Mucosa of descending colon (tissue), 3 donors: ENCODE measurements at regions not wholly inside any gene's neighbourhood (a gene's known extent, or its start where the extent isn't known, plus 50 kb on each side); places are given as distances from the start of the nearest gene placed in this dataset.

Source experiments
- ATAC-seq: fragments of 200-7000 bp; cut with Tn5 transposase; one replicate; pipeline ENCODE4 v1.9.1; 2020; ENCODE audit warnings: mild to moderate bottlenecking, moderate library complexity
- DNase-seq, 3 donors: peaks; one replicate each; pipeline ENCODE4 v3.0.0-alpha.2; 2020
- H3K36me3 ChIP-seq: fragments of 200-600 bp; one replicate; pipeline ENCODE4 v1.8.0; 2021; ENCODE audit warnings: low read depth, mild to moderate bottlenecking
- H3K4me1 ChIP-seq: fragments of 200-600 bp; one replicate; pipeline ENCODE4 v1.8.0; 2021; ENCODE audit warnings: low read depth, mild to moderate bottlenecking
- H3K4me3 ChIP-seq: fragments of 200-600 bp; one replicate; pipeline ENCODE4 v1.8.0; 2021; ENCODE audit warnings: mild to moderate bottlenecking
- H3K9me3 ChIP-seq: fragments of 200-600 bp; one replicate; pipeline ENCODE4 v1.8.0; 2021; ENCODE audit warnings: mild to moderate bottlenecking
- CTCF ChIP-seq: fragments of 200-600 bp; IDR thresholded peaks from one replicate; pipeline ENCODE4 v1.8.0; 2022; ENCODE audit warnings: antibody characterized with exemption, mild to moderate bottlenecking
- intact Hi-C, 2 donors: fragments of 100-400 bp; cut with DNase I in 1 of 2; cut with micrococcal nuclease in 1 of 2; formaldehyde crosslinking; loops; one replicate each; pipeline versions ENCODE4 v1.11.0 to v1.11.1; 2022; cut with DNase I, micrococcal nuclease
- donor health status: DM: no; HTN: no; CAD: no; lungs with moderate emphysema.
- donor health status: DM: no; HTN: no; CAD: no.
- donor health status: DM: no; HTN: yes; CAD: no.

GRCh38 chr2:156037482-156037881 is 295.0 kb downstream of the NR4A2 start:
- DNase-seq: no peak

DNA sequence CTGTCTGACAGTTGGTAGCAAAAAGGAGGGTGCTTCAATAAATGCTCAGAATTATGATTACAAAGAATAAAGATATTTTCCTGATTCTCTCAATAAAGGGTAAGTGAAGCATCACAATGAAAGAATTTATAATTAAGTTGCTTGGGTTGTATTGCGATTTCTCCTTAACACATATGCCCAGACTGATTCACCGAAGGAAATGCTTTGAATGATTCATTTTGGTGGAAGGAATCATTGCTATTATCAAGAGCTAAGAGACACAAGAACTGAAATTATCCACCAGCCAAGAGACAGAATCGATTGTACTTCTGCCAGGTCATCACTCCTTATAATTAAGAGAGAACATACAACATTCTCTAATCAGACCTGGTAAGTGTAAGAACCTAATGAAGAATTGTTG is 301.4 kb downstream of the NR4A2 start:
- H3K9me3 ChIP-seq: no peaks in the 10 kb centered on the region
- TF ChIP-seq CTCF: no peak
- DNase-seq (no peak), ATAC-seq (no peak)
- H3K36me3 ChIP-seq: no peaks in the 10 kb centered on the region
- H3K4me3 ChIP-seq: no peak overlapping the region
- H3K4me1 ChIP-seq: no peaks in the 10 kb centered on the region
- intact Hi-C loops: no loop called here

More at GRCh38 chr2:156037482-156037881, 295.0 kb downstream of the NR4A2 start:
- H3K4me1 ChIP-seq: no peaks in the 10 kb centered on the region
- no peaks in the 10 kb centered on the region for H3K36me3 ChIP-seq
- peak; percentile 77 for ATAC-seq
- no peak overlapping the region for H3K4me3 ChIP-seq
- intact Hi-C loops: no loop called here
- TF ChIP-seq CTCF: no peak
- H3K9me3 ChIP-seq: no peaks in the 10 kb centered on the region

- H3K4me1 ChIP-seq: peaks cover 8% of the 10 kb centered on the region
- no peaks in the 10 kb centered on the region for H3K36me3 ChIP-seq
- ATAC-seq: no peak
- no peak overlapping the region for H3K4me3 ChIP-seq
- no peak for DNase-seq
- intact Hi-C loops: no loop called here
- TF ChIP-seq CTCF: no peak
- no peaks in the 10 kb centered on the region for H3K9me3 ChIP-seq
These were observed 309.2 kb downstream of the NR4A2 start for GRCh38 chr2:156023229-156023869.

- no peaks in the 10 kb centered on the region for H3K9me3 ChIP-seq
- no peak overlapping the region for H3K4me3 ChIP-seq
- ATAC-seq (peak; percentile 96), DNase-seq (peak in 1 of 3 donors; percentile 26)
- intact Hi-C loops: no loop called here
- no peaks in the 10 kb centered on the region for H3K36me3 ChIP-seq
- peaks cover 8% of the 10 kb centered on the region for H3K4me1 ChIP-seq
- no peak for TF ChIP-seq CTCF
These were observed 311.1 kb downstream of the NR4A2 start for GRCh38 chr2:156021146-156022040.

- Histone ChIP-seq H3K4me1 (peaks cover 8% of the 10 kb centered on the region), H3K9me3 (no peaks in the 10 kb centered on the region), H3K4me3 (no peak overlapping the region), H3K36me3 (no peaks in the 10 kb centered on the region)
- ATAC-seq (no peak), DNase-seq (no peak)
- intact Hi-C loops: no loop called here
- TF ChIP-seq CTCF: no peak
These were observed 313.2 kb downstream of the NR4A2 start for GRCh38 chr2:156019341-156019740.
